ENCODE measurements at regions not wholly inside any gene's neighbourhood (a gene's known extent, or its start where the extent isn't known, plus 50 kb on each side); places are given as distances from the start of the nearest gene placed in this dataset.

DNA sequence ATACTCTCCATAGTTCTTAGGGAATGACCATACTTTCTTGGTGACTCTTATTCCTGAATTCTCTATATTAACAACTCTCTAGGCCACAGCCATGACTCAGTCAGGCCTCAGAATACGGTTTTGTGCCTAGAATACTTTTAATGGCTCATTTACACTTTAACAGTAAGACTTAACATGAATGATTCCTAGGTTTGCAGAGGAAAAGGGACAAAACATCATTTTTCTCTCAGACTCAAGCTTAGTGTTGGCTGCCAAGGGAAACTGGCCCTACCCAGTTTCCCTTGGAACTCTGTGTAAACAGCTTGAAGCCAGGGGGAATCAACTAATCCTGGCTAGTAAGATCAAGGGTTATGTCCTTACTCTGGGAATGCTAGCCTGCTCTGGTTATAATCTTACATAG, 164.9 kb upstream of the PKN2 start:
- TF ChIP-seq, protein P1, sequence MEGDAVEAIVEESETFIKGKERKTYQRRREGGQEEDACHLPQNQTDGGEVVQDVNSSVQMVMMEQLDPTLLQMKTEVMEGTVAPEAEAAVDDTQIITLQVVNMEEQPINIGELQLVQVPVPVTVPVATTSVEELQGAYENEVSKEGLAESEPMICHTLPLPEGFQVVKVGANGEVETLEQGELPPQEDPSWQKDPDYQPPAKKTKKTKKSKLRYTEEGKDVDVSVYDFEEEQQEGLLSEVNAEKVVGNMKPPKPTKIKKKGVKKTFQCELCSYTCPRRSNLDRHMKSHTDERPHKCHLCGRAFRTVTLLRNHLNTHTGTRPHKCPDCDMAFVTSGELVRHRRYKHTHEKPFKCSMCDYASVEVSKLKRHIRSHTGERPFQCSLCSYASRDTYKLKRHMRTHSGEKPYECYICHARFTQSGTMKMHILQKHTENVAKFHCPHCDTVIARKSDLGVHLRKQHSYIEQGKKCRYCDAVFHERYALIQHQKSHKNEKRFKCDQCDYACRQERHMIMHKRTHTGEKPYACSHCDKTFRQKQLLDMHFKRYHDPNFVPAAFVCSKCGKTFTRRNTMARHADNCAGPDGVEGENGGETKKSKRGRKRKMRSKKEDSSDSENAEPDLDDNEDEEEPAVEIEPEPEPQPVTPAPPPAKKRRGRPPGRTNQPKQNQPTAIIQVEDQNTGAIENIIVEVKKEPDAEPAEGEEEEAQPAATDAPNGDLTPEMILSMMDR (IDR thresholded peaks at IDR 0.05) = no peak
- TF ChIP-seq POLR2A (IDR thresholded peaks at IDR 0.05) = no peak
